Progenitor cell of endocrine pancreas (in vitro differentiated cells): ENCODE measurements at regions not wholly inside any gene's neighbourhood (a gene's known extent, or its start where the extent isn't known, plus 50 kb on each side); places are given as distances from the start of the nearest gene placed in this dataset.

ENCODE experiments used
- DNase-seq: peaks from one replicate; pipeline ENCODE4 v3.0.0; 2021; ENCODE audit warnings: low spot score; ENCODE audit not compliant: unreplicated experiment
- H3K27ac Mint-ChIP-seq: 2 replicates; pipeline ENCODE4 v1.8.0; 2021; ENCODE audit warnings: mild to moderate bottlenecking, moderate library complexity, mixed read lengths
- H3K27me3 Mint-ChIP-seq: 2 replicates; pipeline ENCODE4 v1.8.0; 2021; ENCODE audit warnings: mixed read lengths
- H3K36me3 Mint-ChIP-seq: 2 replicates; pipeline ENCODE4 v1.8.0; 2022; ENCODE audit warnings: mixed read lengths; ENCODE audit not compliant: insufficient read depth
- H3K4me1 Mint-ChIP-seq: 2 replicates; pipeline ENCODE4 v1.8.0; 2021; ENCODE audit warnings: low read depth, mixed read lengths
- H3K4me3 Mint-ChIP-seq: 2 replicates; pipeline ENCODE4 v1.8.0; 2021; ENCODE audit warnings: low read depth, mild to moderate bottlenecking, moderate library complexity, mixed read lengths
- H3K9me3 Mint-ChIP-seq: 2 replicates; pipeline ENCODE4 v1.8.0; 2021; ENCODE audit warnings: low read depth, mixed read lengths
- TF ChIP-seq, protein P1 (sequence below): fragments of 200-600 bp; sonication (generic); IDR thresholded peaks from one replicate; pipeline ENCODE4 v1.5.0; 2021; ENCODE audit warnings: antibody characterized with exemption, mild to moderate bottlenecking; ENCODE audit not compliant: unreplicated experiment

DNA sequence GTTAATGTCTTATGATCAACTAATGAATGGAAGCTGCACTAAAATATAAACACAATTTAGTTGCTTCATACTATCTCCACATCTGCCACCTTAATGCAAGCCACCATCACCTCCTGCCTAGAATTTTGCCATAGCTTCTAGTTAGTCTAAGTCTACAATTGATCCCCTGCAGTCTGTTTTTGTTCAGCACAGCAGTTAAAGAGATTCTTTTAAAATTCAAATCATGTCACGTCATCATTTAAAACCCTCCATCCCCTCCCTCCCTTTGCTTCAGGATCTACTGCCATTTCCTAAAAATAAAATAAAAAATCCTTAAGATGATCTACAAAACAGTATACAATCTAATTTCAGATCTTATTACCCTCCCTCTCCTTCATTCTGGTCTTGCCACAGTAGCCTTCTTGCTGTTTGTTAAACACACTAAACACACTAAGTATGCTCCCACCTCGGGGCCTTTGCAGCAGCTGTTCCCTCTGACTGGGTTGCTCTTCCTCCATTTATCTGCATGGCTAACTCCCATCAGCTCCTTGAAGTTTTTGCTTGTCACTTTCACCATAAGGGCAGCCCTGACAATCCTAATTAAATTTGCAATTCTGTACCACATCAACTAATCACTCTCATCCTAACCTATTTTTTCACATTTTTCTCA, 97.0 kb upstream of the FOXP2 start:
- Mint-ChIP-seq H3K4me3 (no peak overlapping the region), H3K4me1 (no peaks in the 10 kb centered on the region), H3K27ac (no peak overlapping the region), H3K9me3 (no peaks in the 10 kb centered on the region), H3K27me3 (no peaks in the 10 kb centered on the region), H3K36me3 (no peaks in the 10 kb centered on the region)
- TF ChIP-seq, protein P1, sequence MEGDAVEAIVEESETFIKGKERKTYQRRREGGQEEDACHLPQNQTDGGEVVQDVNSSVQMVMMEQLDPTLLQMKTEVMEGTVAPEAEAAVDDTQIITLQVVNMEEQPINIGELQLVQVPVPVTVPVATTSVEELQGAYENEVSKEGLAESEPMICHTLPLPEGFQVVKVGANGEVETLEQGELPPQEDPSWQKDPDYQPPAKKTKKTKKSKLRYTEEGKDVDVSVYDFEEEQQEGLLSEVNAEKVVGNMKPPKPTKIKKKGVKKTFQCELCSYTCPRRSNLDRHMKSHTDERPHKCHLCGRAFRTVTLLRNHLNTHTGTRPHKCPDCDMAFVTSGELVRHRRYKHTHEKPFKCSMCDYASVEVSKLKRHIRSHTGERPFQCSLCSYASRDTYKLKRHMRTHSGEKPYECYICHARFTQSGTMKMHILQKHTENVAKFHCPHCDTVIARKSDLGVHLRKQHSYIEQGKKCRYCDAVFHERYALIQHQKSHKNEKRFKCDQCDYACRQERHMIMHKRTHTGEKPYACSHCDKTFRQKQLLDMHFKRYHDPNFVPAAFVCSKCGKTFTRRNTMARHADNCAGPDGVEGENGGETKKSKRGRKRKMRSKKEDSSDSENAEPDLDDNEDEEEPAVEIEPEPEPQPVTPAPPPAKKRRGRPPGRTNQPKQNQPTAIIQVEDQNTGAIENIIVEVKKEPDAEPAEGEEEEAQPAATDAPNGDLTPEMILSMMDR, result no peak
- DNase-seq, result no peak

DNA sequence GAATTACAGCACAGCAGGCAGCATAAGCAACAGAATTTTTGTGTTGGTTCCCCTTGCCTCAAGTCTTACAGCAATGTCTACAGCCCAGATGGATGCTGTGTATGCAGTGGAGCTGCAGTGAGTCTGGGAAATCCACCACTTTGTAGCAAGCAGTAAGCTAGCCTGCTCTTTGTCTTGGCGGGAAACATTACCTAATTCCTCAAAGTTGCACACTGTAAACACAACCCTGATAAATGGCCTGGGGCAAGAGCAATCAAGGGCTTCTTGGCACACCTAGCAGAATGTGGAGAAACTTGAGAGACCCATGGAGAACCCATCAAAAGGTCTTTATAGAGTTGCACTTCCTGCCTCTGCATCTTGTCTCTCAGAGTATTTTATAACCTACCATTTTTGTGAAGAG, 102.0 kb upstream of the FOXP2 start:
- Mint-ChIP-seq H3K4me1 (peaks cover 3% of the 10 kb centered on the region), H3K27me3 (no peaks in the 10 kb centered on the region), H3K4me3 (no peak overlapping the region), H3K27ac (no peak overlapping the region), H3K36me3 (no peaks in the 10 kb centered on the region), H3K9me3 (no peaks in the 10 kb centered on the region)
- TF ChIP-seq, protein P1, result no peak
- no peak for DNase-seq

DNA sequence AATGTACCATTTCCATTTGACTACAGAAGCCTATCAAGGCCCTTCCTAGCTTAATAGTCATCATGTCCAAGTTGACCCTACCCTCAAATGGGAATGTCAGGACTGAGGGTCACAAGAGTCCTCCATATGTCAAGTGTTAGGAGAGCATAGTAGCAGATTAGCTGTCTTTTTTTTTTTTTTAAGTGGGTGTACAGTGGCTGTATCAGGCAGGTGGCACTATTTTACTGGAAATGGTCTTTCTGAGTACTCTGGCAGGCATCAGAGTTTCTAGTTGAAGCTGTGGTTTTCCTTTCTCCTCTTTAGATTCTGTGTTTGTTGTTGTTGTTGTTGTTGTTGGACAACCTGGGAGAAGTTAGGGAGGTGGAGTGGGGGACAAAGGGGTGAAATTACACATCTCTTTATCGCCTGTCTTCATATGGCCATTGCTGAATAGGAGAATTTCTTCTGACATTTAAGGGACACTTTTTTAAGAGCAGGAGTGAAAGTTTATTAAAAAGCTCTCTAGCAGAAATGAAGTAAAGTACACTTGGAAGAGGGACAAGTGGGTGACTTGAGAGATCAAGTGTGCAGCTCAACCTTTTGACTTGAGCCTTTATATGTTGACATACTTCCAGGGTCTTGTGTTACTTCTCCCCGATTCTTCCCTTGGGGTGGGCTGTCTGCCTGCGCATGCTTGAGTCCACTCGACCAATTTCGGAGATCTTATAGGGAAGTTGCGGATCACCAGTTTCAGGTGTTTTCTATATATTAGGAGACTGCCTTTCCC, 104.1 kb upstream of the FOXP2 start:
- Mint-ChIP-seq H3K4me3 (no peak overlapping the region), H3K4me1 (peaks cover 3% of the 10 kb centered on the region), H3K36me3 (no peaks in the 10 kb centered on the region), H3K27me3 (no peaks in the 10 kb centered on the region), H3K9me3 (no peaks in the 10 kb centered on the region), H3K27ac (no peak overlapping the region)
- no peak for DNase-seq
- TF ChIP-seq, protein P1, result no peak

DNA sequence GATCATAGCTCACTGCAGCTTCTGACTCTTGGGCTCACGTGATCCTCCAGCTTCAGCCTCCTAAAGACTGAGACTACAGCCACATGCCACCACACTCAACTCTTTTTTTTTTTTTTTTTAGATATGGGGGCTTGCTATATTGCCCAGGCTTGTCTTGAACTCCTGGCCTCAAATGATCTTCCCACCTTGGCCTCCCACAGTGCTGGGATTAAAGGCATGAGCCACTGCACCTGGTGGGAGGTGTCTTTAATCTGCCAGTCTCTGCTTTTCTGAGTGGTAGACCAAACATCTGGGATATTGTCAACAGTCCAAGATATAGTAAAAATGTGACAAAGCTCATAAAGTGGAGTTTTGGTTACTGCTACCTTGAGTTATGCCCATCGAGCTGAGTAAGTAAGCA, 104.9 kb upstream of the FOXP2 start:
- Mint-ChIP-seq H3K4me1 (peaks cover 3% of the 10 kb centered on the region), H3K27me3 (no peaks in the 10 kb centered on the region), H3K36me3 (no peaks in the 10 kb centered on the region), H3K27ac (no peak overlapping the region), H3K4me3 (no peak overlapping the region), H3K9me3 (no peaks in the 10 kb centered on the region)
- TF ChIP-seq, protein P1, result no peak
- no peak for DNase-seq

DNA sequence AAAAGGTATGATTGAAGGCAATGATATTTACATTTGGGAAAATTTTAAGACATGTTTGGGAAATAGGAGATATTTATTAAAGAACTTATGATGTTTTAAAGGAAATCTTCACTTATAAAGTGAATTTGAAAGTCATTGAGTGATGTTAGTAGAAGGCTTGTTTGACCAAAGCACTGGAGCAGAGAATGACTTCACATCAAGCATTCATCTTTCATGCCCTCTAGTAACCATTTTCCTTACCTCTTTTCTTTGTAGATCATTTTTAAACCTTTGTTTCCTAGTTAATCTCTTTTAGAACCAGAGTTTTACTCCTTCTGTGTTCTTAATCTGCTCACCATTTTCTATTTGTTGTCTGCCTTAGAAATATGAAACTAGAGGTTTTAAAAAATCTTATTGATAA, 111.3 kb upstream of the FOXP2 start:
- Mint-ChIP-seq H3K27ac (no peak overlapping the region), H3K4me1 (no peaks in the 10 kb centered on the region), H3K9me3 (no peaks in the 10 kb centered on the region), H3K27me3 (no peaks in the 10 kb centered on the region), H3K36me3 (no peaks in the 10 kb centered on the region), H3K4me3 (no peak overlapping the region)
- DNase-seq, result no peak
- TF ChIP-seq, protein P1, result no peak
